ENCODE measurements at regions not wholly inside any gene's neighbourhood (a gene's known extent, or its start where the extent isn't known, plus 50 kb on each side); places are given as distances from the start of the nearest gene placed in this dataset.

GRCh38 chr20:6956056-6956455, 188.6 kb downstream of the BMP2 start:
- TF ChIP-seq CTCF (IDR thresholded peaks at IDR 0.05; ENCODE audit: low read depth, low read length, missing input control) = no peak
- TF ChIP-seq ZBTB33 (IDR thresholded peaks at IDR 0.05) = no peak
- TF ChIP-seq MAX (IDR thresholded peaks at IDR 0.05) = no peak
- TF ChIP-seq, protein P1, sequence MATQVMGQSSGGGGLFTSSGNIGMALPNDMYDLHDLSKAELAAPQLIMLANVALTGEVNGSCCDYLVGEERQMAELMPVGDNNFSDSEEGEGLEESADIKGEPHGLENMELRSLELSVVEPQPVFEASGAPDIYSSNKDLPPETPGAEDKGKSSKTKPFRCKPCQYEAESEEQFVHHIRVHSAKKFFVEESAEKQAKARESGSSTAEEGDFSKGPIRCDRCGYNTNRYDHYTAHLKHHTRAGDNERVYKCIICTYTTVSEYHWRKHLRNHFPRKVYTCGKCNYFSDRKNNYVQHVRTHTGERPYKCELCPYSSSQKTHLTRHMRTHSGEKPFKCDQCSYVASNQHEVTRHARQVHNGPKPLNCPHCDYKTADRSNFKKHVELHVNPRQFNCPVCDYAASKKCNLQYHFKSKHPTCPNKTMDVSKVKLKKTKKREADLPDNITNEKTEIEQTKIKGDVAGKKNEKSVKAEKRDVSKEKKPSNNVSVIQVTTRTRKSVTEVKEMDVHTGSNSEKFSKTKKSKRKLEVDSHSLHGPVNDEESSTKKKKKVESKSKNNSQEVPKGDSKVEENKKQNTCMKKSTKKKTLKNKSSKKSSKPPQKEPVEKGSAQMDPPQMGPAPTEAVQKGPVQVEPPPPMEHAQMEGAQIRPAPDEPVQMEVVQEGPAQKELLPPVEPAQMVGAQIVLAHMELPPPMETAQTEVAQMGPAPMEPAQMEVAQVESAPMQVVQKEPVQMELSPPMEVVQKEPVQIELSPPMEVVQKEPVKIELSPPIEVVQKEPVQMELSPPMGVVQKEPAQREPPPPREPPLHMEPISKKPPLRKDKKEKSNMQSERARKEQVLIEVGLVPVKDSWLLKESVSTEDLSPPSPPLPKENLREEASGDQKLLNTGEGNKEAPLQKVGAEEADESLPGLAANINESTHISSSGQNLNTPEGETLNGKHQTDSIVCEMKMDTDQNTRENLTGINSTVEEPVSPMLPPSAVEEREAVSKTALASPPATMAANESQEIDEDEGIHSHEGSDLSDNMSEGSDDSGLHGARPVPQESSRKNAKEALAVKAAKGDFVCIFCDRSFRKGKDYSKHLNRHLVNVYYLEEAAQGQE (IDR thresholded peaks at IDR 0.05) = no peak
- no peak for TF ChIP-seq RAD21 (IDR thresholded peaks at IDR 0.05)
- no peak for TF ChIP-seq YY1 (IDR thresholded peaks at IDR 0.05)
- no peak for TF ChIP-seq TAF1 (conservative IDR thresholded peaks at IDR 0.05)
- peak; percentile 18 for TF ChIP-seq SP1 (IDR thresholded peaks at IDR 0.05)
- TF ChIP-seq ATF3 (IDR thresholded peaks at IDR 0.05) = no peak
- TF ChIP-seq JUND (IDR thresholded peaks at IDR 0.05) = no peak
- no peak for TF ChIP-seq RXRA (IDR thresholded peaks at IDR 0.05)

Measured in liver (tissue), 3 donors.